IPS-11a (cell line): ENCODE measurements at regions not wholly inside any gene's neighbourhood (a gene's known extent, or its start where the extent isn't known, plus 50 kb on each side); places are given as distances from the start of the nearest gene placed in this dataset.

Source experiments
- H3K4me3 ChIP-seq: one replicate; pipeline ENCODE4 v1.5.1; 2013; ENCODE audit warnings: low read depth, low read length, control low read depth

DNA sequence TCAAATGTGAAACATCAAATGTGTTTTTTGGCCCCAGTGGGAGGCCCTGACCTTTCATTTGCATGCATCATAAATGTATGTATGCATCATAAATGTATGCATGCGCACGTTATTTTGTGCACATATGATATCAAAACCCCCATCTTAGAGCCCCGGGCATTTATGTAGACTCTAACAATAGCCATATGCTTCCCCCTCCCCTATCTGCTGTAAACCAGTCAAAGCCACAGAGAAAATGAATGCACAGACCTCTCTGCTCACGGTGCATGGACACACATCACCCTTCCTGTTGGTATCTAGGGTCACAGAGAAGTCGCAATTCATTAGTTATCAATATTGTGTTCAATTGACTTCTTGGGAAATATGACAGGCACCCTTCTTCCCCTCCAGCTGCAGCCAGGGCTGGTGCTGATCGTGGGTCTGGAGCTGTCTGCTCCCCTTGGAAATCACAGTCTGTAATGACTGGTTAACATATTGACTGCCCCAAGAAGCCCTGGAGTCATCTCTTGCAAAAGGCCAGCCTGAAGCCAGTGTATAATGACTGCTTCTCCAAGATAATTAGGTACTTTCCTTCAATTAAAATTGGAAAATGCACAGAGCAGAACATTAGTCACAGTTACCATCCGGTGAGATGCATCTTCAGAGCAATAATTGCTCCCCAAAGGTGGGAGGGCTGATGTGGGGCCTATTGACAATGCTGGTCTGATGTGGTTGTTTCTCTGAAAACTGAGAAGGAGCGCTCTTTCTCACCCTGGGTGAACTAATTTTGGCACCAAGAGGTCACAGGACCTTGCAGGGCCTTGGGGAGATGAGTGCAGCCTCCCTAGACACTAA, 532.2 kb downstream of the CDH26 start:
- no peak overlapping the region for H3K4me3 ChIP-seq

DNA sequence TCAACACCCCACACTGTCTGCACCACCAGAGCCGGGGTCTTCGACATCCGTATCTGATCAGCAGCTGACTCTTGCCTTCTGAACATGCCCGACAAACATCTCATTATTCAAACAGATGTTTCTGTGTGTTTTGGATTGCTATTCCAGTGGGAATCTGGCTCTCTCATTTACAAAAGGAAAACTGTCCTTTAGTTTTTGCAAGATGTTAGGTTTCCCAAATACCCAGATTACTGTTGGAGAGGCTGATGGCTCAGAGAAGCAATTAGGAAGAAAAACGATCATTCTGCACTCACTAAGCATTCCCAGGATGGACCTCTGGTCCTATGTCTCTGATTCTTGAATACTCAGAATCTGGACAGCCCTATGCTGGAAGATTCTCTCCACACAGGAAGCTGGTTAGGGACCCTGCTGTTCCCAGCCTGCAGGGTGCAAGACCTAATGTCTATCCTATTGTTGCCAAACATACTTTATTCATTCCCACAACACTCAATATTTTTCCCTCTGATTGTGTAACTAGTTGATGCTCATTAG, 532.9 kb downstream of the CDH26 start:
- no peak overlapping the region for H3K4me3 ChIP-seq

DNA sequence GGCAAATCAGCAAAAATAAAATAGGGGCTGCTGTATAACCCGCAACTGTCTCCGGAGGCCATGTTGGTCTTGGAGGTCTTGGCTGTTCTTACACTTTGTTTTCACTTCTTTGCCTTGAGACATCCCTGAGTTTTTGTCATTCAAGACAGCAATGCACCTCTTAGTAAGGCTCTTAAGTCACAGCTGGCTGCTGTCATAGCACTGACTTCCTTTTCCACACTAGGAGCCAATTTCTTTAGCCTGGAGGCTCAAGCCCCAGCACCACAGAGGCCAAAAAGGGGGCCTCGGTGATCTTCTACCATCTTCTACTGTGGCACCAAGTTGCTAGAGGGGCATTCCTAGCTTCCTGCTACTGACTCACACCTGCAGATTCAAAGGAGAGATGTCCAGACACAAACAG, 536.3 kb downstream of the CDH26 start:
- H3K4me3 ChIP-seq = no peak overlapping the region

DNA sequence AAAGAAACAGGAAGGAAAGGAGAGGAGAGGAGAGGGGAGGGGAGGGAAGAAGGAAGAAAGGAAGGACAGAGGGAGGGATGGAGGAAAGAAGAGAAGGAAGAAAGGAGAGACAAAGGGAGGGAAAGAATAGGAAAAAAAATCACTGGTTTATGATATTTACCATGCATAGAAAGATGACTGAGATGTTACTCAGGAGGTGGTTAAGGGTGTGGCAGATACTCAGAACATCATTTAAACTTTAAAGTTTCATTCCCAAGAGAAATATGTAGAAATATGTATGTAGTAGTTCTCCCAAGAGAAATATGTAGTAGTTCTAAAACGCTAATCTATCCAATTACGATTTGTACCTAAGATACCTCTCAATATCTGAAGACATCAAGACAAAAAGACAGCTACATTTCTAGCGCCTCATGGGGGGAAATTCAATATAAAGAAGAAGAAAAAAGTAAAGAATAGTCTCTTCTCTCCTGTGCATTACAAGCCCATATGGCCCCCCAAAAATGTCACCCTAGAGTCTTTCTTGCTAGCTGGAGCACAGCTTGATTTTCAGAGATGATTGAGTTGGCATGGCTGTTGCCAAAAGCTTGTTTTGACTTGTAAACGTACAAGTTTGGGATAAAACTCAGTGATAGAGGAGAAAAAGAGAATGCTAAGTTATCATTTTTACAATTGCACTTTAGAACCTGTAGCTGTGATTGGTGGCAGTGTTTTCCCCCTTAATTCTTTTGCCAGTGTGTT, 539.2 kb downstream of the CDH26 start:
- H3K4me3 ChIP-seq = no peak overlapping the region

DNA sequence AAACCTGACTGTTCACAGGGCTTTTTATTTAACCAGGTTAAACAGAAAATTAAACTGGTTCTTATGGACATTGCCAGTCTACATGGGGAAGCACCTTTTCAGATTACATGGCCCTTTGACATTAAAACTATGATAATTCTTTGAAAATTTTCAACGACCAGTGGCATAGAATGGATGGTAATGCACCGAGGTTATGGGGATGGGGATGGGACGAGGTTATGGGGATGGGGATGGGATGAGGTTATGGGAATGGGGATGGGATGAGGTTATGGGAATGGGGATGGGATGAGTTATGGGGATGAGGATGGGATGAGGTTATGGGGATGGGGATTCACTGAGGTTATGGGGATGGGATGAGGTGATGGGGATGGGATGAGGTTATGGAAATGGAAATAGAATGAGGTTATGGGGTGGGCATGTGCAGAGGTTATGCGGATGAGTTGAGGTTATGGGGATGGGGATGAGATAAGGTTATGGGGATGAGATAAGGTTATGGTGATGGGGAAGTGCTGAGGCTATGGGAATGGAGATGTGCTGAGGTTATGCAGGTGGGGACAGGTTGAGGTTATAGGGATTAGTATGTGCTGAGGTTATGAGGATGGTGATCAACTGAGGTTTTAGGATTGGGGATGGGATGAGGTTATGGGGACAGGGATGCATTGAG, 541.9 kb downstream of the CDH26 start:
- no peak overlapping the region for H3K4me3 ChIP-seq

DNA sequence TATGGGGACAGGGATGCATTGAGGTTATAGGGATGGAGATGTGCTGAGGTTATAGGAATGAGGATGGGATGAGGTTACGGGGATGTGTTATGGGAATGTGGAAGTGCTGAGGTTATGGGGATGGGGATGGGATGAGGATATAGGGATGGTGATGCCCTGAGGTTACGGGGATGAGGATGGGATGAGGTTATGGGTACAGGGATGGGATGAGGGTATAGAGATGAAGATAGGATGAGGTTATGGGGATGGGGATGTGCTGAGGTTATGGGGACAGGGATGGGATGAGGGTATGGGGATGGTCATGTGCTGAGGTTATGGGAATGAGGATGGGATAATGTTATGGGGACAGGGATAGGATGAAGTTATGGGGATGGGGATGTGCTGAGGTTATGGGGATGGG, 542.8 kb downstream of the CDH26 start:
- H3K4me3 ChIP-seq = no peak overlapping the region

DNA sequence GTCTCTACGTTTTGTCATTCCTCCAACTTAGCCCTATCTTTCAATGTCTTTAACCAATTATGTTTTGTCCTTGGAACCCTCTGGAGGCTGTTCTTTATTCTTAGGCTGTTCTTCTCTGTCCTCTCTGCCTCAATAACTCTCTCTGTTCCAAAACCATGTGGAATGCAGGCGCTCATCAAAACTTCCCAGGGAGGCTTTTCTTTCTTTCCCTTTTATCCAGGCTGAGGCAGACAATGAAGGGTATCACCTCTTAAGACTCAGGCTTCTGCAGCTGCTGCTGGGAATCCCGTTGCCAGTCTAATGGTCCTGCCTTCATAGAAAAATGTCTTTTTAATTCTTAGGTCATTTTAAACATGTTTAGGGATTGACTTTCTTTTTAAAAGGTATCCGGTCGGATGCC, 544.7 kb downstream of the CDH26 start:
- no peak overlapping the region for H3K4me3 ChIP-seq

DNA sequence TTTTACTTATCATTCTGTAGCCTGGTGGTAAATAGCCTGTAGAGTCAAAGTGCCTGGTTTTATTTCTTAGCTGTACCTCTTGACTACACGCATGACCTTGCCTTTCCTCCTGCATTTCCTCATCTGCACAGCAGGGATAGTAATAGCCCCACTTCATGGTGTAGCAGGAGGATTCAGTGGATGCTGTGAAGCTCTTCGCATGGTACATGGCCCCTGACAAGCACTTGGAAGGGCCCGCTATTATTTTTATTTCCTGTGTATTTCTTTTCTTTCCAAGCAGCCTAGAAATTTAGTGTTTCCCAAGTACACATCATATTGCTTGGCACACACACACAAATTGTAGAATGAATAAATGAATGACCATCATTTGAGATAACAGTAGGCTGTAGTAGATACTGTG, 547.2 kb downstream of the CDH26 start:
- H3K4me3 ChIP-seq = no peak overlapping the region

DNA sequence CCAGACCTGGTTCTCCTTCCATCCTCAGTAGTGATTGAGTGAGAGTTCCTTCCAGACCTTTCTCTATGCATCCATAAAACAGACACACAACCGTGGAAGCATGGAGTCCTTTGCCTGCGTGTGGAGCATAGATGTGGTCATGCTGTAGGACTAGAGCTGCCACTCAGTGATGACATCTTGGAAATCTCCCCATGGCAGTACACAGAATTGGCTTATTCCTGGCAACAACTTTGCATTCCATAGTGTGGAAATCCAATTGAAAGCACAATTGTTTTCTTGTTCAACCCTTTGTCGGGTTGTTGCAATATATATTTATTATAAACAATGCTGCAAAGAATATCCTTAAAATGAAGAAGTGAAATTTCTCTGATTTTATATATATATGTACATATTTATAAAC, 547.8 kb downstream of the CDH26 start:
- H3K4me3 ChIP-seq = no peak overlapping the region

DNA sequence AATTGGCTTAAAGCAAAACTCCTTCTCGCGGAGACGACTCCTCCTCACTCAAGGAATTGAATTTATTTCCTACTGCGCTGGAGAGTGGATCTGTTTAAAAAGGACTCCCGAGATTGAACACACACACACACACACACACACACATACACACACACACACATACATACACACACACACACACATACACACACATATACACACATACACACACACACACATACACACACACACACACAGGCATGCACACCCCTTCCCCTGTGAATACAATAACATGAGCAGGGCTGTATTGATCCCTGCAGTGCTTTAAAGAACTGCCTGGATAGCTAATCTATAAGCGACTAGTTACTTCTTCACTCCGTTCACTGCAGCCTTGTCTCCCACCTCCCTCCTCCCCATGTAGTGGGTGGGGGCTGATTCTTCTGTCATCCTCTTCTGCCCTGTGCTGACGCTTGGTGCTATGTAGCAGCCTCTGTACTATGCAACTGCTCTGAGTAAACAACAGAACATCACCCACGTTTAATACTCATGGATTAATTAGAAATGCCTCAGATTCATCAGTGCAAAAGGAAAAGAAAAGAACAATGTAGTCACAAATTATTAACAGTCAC, 549.0 kb downstream of the CDH26 start:
- H3K4me3 ChIP-seq = no peak overlapping the region

DNA sequence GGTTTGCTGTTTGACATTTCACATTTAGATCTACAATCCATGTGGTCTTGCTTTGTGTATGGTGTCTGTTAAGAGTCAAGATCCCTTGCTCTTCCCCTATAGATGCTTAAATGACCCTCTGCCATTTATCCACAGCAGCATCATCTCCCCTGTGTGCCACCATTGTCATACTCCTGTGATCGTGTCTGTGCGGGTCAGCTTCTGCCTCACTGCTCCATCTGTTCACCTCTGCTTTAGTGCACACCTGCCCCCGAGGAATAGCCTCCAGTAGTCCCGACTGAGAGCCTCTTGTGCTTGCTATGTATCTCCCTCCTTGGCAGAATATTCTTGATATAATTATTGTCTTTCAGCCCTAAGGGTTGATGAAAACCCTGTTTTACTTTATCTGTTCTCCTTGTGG, 551.2 kb downstream of the CDH26 start:
- no peak overlapping the region for H3K4me3 ChIP-seq

DNA sequence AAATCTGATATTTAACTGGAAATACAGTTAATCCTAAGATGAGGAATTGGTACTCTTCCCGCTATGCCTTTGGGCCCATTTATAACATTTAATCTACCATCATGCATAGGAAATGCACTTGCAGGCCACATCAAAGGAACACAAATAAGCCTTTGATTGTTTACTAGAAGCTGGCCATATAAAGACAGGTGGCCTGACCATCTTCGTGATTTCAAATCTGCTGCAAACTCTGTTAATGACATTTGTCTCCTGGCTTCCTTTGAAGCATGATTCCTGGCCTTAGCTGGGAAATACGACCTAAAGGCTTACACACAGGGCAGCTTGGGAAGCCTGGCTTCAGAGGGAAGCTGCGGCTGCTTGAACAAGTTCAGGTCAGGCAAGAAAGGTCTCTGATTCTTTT, 552.1 kb downstream of the CDH26 start:
- H3K4me3 ChIP-seq = no peak overlapping the region

DNA sequence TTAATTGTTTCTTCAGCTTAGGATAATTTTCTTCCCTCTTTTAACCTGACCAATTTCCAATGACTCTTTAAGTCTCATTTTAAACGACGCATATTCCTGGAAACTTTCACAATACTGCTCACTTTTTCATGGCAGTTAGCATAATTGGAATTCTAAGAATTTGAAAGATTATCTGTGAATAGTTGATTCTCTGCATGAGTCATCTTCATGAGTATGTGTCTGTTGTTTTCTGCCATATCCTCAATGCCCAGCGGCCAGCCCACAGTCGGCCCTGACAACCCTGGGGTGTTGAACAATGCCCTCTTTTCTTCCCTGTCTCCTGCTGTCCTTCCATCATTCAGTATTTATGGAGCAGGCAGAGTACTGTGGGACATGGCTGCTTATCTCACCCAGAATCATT, 554.2 kb downstream of the CDH26 start:
- no peak overlapping the region for H3K4me3 ChIP-seq

DNA sequence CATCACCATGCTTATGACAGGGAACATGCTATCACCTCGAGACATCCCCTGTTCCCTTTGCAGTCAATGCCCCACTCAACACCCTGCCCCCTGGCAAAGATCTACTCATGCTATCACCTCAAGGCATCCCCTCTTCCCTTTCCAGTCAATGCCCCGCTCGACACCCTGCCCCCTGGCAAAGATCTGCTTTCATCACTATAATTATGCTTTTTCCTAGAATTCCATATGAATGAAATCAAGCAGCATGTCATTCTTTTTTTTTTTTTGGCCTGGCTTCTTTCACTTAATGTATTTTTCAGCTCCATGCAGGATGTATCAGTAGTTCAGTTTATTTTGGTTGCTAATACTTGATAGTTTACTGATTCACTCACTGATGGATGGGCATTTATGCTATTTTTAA, 554.9 kb downstream of the CDH26 start:
- H3K4me3 ChIP-seq = no peak overlapping the region

DNA sequence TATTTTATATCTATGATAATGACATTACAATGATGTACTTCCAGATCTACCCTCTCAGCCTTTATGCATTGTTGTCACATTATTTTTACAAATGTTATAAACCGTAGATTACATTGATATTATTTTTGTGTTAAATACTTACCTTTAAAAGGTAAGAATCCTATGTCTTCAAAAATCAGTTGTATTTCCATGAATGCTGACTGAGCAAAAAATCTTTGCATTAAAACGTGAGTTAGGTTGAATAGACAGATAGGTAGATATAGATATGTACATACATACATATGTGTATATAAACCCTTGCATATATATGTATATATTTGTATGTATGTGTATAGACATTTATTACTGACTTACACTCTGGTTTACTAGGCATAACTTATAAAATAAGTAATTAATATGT, 558.2 kb downstream of the CDH26 start:
- H3K4me3 ChIP-seq = no peak overlapping the region

DNA sequence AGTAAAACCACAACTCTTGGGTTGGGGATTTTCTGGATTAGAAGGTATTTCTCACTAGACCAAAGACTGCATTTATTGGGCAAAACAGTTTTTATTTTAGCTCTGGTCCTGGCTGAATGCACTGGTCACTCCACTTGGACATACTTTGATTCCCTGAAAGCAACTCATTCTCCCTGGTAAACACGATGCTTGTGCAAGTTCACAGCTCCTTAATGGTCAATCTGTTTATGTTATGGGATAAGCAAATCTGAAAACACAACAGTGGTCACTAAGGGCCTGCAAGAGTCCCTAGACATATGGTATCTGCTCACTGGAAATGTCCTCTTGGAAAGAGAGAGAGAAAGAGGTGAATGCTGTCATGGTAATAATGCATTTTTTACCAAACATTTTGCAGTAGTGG, 559.8 kb downstream of the CDH26 start:
- no peak overlapping the region for H3K4me3 ChIP-seq

DNA sequence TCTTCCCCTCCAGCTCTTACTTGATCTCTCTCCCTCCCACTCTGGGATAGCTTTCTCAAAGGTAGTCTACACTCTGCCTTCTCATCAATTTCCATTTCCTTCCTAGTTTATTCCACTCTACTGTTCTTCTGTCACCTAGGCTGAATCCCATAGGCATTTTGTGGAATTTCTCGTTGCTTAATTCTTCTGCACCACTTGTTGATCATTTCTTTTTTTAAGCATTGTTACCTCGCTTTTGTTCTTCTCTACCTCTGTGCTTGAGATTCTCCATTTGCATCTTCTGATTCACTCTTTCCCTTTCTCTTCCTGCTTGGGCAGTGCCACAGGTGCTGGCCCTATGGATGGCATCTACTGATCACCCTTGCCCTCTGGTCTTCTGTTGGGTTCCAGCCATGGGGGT, 567.2 kb downstream of the CDH26 start:
- H3K4me3 ChIP-seq = no peak overlapping the region

DNA sequence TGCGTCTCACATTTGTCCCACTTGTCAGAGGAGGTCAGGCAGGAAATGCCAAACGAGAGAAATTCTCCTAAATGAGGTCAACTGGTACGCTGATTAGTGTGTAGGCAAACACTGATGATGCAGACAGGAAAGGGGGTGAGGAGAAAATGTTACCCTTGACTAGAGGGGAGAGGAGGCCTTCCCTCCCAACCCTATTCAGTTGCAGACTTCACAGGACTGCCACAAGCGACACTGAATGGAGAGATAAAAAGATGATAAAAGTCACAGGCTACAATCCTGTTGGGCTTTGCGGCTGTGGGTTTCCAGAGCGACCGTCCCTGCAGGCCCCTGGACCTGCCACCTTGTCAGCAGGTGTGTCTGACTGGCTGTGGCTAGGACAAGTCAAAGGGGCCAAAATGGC, 569.4 kb downstream of the CDH26 start:
- H3K4me3 ChIP-seq = no peak overlapping the region

DNA sequence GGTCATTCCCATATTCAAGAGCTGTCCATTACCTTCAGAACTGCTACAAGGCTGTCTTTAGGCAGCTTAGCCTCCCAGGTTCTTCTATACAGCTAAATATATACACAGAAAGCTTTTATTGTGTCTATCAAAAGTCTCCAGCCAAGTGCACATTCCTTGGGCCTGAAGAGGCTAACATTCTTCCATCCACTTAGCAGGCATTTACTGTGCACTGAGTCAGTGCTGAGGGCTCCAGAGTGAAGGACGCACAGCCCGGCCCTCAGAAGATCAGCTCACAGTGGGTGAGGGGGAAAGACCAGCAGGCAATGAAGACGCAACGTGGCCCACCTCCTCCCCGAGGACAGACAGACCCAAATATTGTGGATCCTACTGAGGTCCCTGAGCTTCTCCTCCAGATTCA, 569.9 kb downstream of the CDH26 start:
- no peak overlapping the region for H3K4me3 ChIP-seq

DNA sequence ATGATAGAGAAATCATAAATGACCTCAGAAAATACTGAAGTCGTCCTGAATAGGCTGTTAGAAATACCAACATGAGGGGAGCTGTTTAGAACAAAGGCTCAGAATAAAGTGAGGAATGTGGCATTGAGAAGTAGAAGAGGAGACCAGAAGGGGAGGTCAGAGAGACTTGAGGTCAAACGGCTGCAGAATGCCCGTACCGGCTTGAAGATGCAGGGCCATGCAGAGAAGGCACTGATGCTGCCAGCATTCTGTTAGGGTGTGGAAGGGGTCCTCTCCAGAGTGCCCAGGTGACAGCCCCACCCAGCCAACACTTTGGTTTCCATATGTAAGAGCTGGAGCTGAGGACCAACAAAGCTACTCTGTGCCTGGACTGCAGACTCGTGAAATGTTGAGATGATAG, 570.9 kb downstream of the CDH26 start:
- no peak overlapping the region for H3K4me3 ChIP-seq

DNA sequence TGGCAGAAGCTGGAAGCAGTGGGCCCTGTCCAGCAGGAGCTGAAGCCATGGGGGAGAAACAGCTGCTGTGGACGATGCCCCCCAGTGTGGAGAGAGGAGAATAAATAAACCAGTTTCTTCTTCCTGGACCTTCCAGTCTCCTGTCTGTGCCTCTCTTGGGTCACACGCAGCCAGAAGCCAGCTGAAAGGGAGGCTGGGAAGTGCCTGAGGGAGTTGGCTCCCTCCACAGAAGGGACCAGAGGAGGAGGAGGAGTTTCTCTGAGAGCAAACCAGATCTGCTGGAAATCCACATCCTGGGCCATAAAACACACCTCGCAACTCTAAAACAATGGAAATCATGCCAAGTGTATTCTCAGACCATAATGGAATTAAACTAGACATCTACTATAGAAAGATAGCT, 577.0 kb downstream of the CDH26 start:
- H3K4me3 ChIP-seq = no peak overlapping the region
